ENCODE measurements at regions not wholly inside any gene's neighbourhood (a gene's known extent, or its start where the extent isn't known, plus 50 kb on each side); places are given as distances from the start of the nearest gene placed in this dataset.
"Not testable (repeated sequence)": the region's sequence is repeated elsewhere in the genome, so short reads cannot be mapped to it uniquely, and the experiment has no call there.

GRCh38 chr1:221283532-221283931, 404.3 kb downstream of the HLX start:
- DNase-seq (ENCODE audit: insufficient read length, low spot score) (no peak), FAIRE-seq (no peak)

DNA sequence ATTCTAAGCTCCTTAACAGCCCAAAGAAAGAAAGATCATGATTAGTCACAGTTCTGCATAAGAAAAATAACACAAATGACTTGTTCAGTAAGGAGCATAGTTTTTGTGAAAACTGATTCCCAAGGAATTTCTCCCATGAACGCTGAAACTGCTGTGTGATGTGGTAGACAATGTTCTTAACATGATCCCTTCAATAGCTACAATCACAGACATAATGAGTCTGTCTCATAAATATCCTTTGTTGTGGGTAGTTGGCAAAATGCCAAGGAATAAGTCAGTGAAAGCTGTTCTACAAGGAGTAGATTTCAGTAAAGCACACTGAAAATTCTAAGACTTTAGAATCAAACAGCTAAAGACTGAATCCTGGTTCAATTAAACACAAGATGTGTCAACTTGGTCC, 404.8 kb downstream of the HLX start:
- FAIRE-seq (no peak), DNase-seq (ENCODE audit: insufficient read length, low spot score) (no peak)

DNA sequence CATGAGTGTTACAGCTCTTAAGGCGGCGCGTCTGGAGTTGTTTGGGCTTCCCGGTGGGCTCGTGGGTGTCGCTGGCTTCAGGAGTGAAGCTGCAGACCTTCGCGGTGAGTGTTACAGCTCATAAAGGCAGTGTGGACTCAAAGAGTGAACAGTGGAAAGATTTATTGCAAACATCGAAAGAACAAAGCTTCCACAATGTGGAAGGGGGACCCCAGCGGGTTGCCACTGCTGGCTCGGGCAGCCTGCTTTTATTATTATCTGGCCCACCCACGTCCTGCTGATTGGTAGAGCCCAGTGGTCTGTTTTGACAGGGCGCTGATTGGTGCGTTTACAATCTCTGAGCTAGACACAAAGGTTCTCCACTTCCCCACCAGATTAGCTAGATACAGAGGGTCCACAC, 405.7 kb downstream of the HLX start:
- FAIRE-seq; DNase-seq (ENCODE audit: insufficient read length, low spot score): not testable (repeated sequence)

DNA sequence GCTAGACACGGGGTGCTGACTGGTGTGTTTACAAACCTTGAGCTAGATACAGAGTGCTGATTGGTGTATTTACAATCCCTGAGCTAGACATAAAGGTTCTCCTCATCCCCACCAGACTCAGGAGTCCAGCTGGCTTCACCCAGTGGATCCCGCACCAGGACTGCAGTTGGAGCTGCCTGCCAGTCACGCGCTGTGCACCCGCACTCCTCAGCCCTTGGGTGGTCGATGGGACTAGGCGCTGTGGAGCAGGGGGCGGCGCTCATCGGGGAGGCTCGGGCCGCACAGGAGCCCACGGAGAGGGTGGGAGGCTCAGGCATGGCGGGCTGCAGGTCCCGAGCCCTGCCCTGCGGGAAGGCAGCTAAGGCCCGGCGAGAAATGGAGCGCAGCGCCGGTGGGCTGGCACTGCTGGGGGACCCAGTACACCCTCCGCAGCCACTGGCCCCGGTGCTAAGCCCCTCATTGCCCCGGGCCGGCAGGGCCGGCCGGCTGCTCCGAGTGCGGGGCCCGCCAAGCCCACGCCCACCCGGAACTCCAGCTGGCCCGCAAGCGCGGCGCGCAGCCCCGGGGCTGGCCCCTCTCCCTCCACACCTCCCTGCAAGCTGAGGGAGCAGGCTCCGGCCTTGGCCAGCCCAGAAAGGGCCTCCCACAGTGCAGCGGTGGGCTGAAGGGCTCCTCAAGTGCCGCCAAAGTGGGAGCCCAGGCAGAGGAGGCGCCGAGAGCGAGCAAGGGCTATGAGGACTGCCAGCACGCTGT, 406.4 kb downstream of the HLX start:
- FAIRE-seq; DNase-seq (ENCODE audit: insufficient read length, low spot score): not testable (repeated sequence)

DNA sequence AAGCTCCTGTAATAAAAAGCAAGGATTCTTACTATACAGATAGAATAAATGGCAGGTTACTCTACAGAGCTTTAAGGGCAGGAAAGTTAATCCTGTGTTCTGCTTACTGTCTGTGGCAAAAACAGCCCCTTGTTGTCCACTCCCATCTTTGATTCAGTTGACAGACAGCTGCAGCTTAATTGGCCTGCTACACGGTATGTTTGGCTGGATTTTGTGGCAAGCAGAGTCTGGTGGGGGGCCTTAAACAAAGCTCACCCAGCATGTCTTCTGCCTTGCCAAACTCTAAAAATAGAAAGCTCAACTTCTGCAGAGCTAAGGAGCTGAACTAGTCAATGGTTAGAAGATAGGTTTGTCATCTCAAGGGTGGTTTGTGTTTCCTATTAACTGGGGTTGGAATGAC, 407.2 kb downstream of the HLX start:
- FAIRE-seq (no peak), DNase-seq (ENCODE audit: insufficient read length, low spot score) (no peak)

DNA sequence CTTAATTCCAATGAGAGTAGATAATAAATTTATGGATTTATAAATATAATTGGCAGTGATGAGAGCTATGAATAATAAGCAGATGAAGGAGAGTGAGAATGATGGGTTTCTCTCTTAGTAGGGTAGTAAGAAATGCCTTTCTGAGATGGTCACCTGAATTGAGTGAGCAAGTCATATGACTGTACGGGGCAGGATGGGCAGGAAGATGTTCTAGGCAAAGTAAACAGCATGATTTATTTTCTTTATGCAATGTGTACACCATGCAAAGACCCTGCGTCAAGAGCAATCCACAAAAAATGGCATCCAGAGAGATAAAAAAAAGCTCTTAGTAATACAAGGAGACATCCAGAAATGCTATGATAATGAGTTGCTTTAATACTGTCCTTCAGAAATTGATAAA, 409.9 kb downstream of the HLX start:
- FAIRE-seq (no peak), DNase-seq (ENCODE audit: insufficient read length, low spot score) (no peak)

- no peak for DNase-seq (ENCODE audit: insufficient read length, low spot score)
- no peak for FAIRE-seq
These were observed 411.4 kb downstream of the HLX start for GRCh38 chr1:221290669-221291068.

- no peak for DNase-seq (ENCODE audit: insufficient read length, low spot score)
- no peak for FAIRE-seq
These were observed 411.9 kb downstream of the HLX start for GRCh38 chr1:221291113-221291512.

GRCh38 chr1:221292652-221293051, 413.4 kb downstream of the HLX start:
- DNase-seq (ENCODE audit: insufficient read length, low spot score) = no peak
- no peak for FAIRE-seq

DNA sequence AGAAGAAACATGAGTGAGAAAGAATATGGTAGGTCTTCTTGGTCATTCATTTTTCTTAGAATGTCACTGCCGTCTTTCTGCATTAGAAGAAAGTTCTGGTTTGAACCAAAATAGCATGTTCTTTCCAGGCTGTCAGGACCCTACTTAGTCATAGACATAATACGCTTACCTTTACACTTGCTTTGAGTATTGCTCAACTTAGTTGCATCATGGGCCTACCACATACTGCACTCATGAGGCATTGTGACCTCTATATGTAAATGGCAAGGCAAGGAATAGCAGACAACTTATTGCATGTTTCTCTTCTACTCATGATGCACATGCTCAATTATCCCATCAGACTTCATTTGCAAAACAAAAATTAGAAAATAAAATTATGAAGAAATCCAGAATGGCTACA, 415.0 kb downstream of the HLX start:
- no peak for DNase-seq (ENCODE audit: insufficient read length, low spot score)
- no peak for FAIRE-seq

GRCh38 chr1:221302357-221302756, 423.1 kb downstream of the HLX start:
- no peak for DNase-seq (ENCODE audit: insufficient read length, low spot score)
- no peak for FAIRE-seq

DNA sequence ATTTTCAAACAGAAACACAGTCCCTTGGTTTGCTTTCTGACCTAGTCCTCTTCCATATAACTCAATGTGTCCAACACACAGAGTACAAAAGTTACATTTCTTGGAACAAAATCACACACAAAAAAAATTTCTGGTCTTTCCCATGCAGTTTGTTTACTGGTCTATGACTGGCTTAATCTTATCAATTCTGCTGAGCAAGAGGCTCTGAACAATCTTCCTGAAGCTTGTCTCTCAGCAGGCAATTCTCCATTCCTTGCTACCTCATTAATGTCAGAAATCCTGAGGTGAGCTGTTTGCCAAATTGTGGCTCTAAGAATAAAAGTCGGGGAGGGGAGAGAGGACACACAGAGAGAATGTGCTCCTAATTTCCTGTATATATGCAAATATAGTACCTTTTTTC, 423.6 kb downstream of the HLX start:
- no peak for FAIRE-seq
- no peak for DNase-seq (ENCODE audit: insufficient read length, low spot score)

DNA sequence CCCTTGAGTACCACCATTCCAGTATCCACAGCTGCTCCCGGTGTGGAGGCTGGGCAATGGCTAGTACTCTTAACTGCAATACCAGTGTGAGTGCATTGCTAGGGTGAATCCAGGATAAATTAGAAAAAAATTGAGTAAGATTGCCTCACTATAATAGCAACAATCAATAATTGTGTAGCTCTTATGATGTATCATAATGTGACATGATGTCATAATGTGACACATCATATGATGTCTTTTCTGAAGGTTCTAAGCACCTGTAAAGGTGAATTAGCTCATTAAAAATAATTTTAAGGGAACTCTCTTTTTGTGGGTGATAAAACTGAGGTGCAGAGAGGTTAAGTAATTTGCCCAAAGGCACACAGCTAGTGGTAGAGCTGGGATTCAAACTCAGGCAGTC, 424.4 kb downstream of the HLX start:
- FAIRE-seq (no peak), DNase-seq (ENCODE audit: insufficient read length, low spot score) (no peak)

DNA sequence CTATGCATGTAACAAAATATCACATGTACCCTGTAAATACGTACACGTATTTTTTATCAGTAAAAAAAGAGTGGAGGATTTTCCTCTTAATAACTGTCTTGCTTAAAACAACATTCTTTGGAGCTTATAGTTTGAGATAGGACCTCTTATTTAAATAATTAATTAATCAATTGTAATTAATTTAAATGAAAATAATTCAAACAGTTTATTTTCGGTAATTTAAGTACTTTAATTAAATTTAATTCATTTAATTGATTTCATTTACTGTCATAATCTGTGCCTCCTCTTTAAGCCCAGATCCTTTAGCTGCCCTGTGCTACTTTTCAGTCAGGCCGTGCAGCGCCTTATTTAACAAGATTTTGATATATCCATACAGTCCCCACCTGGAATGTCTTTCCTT, 427.0 kb downstream of the HLX start:
- DNase-seq (ENCODE audit: insufficient read length, low spot score) (no peak), FAIRE-seq (no peak)

DNA sequence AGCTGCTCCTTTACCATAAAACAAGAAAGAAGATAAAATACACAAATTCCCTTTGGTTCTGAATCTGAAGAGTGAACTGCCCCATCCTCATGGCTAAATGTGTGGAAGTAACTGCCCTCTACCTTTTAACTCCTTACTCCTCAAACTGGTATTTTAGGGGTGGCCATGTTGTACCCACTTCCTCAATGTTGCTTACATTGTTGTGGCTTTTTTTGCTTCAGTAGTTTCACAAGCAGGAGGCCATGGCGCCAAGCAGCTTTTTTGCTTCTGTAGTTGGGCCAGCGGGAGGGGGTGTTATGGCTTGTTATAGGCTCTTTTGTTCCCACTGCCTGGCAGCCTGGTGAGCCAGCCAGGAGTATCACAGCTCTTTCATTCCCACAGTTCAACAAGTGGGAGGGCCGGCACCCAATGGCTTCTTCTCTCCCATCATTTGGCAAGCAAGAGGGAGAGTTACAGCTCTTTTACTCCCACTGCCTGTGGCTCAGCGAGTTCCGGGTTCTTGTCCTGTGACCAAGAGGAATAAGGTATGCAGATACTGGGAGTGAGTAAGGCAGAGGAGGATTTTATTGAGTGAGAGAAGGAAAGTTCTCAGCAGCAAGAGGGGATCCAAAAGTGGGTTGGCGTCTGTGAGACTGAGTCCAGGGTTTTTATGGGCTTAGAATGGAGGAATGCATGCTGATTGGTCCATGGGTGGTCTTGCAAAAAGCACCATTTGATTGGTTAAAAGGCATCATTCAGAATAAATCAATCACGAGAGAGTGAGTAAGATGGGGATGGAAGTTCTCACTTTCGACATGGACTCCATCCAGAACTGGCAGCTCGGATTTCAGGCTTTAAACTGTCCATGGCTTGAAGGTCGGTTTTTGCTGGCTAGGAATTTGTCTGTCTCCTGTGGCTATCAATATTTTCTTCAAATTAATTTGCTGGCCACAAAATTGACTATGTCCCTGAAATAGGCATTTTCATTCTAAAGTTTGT, 429.6 kb downstream of the HLX start:
- no peak for DNase-seq (ENCODE audit: insufficient read length, low spot score)

GRCh38 chr1:221309723-221310122, 430.5 kb downstream of the HLX start:
- DNase-seq (ENCODE audit: insufficient read length, low spot score) (no peak), FAIRE-seq (no peak)

More for the DNA sequence above, 429.6 kb downstream of the HLX start:
- no peak for FAIRE-seq

GRCh38 chr1:221310180-221310579, 430.9 kb downstream of the HLX start:
- FAIRE-seq (no peak), DNase-seq (ENCODE audit: insufficient read length, low spot score) (no peak)

GRCh38 chr1:221315330-221315729, 426.6 kb downstream of the DUSP10 start:
- FAIRE-seq (no peak), DNase-seq (ENCODE audit: insufficient read length, low spot score) (no peak)

GRCh38 chr1:221316491-221317056, 425.3 kb downstream of the DUSP10 start:
- no peak for DNase-seq (ENCODE audit: insufficient read length, low spot score)

GRCh38 chr1:221317537-221317936, 424.4 kb downstream of the DUSP10 start:
- FAIRE-seq = no peak
- DNase-seq (ENCODE audit: insufficient read length, low spot score) = no peak

More at GRCh38 chr1:221316491-221317056, 425.3 kb downstream of the DUSP10 start:
- no peak for FAIRE-seq

- FAIRE-seq (no peak), DNase-seq (ENCODE audit: insufficient read length, low spot score) (no peak)
These were observed 413.9 kb downstream of the DUSP10 start for GRCh38 chr1:221327954-221328353.

All from GM19239 (cell line).